NCI-H1092 (cell line): ENCODE measurements at regions not wholly inside any gene's neighbourhood (a gene's known extent, or its start where the extent isn't known, plus 50 kb on each side); places are given as distances from the start of the nearest gene placed in this dataset.

Source experiments
- DNase-seq: peaks from one replicate; lab custom pipeline; 2025; lab: John Stamatoyannopoulos, UW

DNA sequence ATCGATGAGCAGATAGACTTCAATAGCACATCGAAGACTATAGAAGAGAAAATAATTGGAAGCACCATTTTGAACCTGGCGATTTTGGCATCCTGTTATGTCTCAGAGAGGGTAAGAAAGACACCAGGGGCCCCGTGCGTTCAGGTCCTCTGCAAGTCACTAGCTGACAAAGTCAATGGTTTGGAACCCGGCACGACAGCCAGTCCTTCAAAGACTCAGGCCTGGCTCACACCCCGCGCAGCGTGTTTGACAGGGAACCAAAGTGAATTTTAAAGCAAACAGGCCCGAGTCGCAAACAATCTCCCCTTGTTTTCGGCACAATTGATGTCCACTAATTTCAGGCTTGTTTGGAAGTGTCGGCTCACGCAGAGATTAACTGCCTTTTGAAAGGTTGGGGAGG is 716.6 kb downstream of the BRD1 start:
- no peak for DNase-seq

DNA sequence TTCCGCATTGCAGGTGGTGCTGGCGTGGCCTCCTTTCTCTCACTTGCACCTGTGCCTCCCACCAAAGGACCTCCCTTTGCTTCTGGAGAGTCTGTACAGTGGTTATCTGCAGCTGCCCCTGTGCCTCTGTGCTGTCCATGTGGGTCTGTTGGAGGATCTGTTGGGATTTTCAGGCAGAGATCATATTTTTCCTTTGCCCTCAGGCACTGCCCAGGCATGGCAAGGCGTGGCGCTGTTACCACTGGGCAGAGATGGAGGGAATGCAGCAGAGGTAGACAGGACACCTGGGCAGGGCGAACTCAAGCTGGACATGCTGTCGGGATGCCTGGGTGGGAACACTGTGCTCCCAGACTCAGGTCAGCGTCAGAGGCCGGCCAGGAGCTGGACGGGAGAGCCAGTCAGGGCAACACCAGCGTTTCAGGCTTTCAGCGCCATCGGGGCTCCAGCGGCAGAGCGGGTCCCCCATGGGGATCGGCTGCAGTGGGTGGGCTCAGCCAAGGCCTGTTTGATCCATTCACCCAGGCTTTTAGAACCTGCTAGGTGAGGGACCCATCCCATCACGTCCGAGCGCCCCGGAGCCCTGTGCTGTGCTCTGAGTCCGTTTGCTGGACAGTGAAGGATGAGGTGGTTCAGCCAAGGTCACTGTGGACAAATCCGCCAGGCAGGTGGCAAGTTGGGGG is 718.9 kb downstream of the BRD1 start:
- no peak for DNase-seq

DNA sequence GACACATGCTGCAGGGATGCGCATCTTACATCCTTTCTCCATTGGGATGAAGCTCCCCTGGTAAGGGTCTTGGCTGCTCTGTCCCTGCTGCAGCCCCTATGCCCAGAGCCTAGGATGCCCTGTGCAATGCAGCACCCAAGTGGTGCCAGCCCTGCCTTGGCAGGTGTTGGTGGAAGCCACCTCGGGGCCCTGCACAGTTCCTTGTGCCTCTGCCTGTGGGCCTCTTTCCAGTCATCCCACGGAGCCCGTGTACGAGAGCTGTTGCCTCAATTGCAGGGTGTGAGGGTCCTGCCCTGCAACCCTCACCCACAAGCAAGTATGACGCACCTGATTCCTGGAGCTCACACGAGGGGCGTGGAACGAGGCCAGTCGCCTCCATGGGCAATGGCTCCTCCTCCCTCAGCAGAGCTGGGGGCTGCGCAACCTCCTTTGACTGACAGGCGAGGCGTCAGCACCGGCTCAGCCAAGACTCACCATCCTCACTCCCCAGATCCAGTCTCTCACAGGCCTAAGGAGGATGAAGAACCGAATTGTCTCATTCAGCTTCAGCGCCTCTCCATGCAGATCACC is 719.6 kb downstream of the BRD1 start:
- no peak for DNase-seq

DNA sequence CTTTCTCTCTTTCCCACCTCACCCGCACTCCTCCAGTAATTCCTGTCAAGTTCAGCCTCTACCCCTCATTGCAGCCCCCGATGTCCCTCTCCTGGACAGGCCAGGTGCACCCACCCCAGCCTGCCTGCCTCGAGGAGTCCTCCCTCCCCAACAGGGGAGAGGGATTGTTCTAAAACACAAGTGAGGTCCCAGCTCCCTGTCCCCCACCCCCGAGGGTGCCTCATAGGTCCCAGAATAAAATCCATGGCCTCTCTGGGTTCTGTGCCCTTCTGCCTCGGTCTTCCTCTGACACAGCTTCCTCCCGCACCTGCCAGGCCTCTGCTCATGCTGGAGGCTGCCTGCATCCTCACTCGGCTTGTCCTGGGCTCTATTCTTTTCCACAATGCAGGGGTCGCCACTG is 720.1 kb downstream of the BRD1 start:
- no peak for DNase-seq

DNA sequence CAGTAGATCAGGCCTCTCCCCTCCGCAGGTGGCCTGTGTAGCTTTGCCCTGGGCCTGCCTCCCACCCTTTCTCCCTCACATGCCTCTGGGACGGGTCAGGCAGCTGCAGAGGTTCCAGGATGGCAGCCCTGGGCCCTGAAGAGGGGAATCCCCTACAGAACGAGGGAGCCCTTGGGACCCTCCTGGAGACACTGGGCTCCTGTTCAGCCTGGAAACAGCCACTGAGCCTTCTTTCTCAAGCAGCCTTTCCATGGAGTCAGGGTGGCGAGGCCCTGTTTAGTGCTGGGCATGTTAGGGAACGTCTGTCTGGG is 720.9 kb downstream of the BRD1 start:
- DNase-seq, result no peak

DNA sequence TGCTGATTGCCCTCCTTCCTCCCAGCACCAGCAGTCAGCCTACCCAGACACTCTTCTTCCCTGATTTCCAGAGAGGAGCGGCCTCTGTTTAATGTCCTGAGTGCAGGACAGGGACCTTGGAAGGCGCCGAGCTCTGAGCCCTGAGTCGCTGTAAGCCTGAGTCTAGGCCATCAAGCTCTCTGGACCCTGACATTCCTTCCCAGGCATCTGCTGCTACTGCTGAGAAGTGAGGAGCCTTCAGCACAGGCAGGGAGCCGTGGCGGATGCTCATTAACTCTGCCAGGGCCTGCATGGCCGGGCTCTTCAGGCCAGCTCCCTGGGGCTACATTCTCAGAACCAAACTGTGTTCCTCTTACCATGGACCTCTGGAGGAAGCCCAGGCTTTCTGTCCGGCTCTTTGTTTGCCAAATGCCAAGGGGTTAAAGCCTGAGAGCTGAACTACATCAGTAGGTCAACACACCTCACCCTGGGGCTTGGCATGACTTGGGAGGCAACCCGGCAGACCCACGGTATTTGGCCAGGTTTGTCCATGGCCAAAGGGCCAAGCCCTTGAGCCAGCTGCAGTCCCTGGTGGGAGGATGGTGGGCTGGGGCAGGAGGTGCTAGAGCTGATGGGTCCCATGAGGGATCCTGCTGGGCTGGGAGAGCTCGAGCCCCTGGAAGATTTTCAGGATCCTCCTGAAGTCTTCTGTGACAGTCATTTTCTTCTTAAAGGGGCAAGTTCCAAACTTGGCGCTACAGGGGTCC is 721.4 kb downstream of the BRD1 start:
- DNase-seq, result no peak

DNA sequence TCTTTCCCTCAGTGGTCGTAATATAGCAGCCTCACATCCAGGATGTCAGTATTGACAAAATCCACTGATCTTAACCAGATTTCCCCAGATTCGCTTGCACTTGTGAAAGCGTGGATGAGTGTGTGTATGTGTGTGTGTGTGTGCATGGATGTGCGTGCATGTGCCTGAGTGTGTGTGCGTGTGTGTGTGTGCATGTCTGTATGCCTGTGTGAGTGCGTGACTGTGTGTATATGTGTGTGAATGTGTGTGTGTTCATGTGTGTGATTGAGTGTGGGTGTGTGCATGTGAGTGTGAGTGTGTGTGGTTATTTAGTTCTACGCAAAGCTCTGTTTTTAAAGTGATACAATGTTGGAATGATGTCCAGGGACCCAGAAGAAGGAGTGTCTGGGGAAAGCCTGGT is 723.2 kb downstream of the BRD1 start:
- DNase-seq, result no peak

DNA sequence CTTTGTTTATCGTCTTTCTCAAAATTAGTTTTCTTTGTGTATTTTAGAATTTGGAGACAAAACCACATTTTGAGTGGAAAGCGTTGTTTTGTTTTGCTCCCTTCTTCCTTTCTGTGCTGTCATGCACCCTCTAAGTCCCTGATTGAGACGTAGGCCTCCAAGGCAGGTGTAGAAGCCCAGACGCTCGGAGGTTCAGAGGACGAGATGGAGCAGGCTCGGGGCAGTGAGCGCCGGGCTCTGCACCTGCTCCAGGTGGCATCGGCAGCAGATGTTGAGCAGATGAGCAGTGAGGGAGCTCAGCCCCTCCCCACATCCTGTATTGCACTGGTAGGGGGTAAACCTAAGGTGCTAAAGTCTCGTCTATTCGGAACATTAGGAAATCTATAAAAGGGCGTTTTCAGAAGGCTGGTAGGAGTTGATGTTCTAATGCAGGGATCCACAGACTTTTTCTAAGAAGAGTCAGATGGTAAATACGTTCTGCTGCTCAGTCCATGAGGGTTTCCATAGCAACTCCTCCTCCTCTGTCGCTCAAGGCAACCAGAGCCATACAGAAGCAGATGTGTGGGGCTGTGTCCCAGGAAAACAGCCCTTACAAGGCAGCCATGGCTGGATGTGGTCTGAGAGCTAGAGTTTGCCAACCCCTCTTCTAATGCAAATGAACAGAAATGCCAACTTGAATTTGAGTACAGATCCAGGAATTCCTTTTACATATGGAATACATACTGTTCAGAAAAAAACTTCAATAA is 724.2 kb downstream of the BRD1 start:
- DNase-seq, result no peak

DNA sequence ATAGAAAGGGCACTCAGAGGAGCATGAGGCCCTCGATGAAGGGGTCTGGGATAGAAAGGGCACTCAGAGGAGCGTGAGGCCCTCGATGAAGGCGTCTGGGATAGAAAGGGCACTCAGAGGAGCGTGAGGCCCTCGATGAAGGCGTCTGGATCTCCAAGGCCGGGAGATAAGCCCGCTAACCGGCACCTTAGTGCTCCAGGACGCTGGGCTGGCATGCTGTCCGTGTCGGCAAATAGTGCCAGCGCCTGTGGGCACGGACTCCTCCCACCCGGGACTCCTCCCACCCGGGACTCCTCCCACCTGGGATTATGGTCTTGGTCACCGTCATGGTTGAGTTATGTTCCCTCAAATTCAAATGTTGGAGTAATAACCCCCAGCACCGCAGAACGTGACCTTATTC is 725.3 kb downstream of the BRD1 start:
- DNase-seq, result no peak

DNA sequence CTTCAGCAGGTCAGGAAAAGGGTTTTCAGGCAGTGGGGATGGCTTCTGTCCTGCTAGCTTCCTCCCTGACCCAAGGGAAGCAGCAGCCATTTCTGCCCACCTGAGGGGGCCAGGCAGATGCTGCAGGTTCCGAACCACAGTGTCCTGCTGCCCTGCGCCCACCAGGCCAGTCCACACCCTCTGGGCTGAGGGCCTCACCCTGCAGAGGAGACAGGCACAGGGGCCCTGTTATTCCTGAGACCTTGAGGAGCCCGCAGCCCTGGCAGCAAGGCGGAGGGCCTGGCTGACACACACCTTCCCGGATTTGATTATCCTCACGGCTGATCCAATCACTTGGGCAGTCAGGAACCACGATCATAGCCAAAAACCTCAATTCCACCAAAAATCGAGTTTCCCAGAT is 725.8 kb downstream of the BRD1 start:
- DNase-seq, result no peak

DNA sequence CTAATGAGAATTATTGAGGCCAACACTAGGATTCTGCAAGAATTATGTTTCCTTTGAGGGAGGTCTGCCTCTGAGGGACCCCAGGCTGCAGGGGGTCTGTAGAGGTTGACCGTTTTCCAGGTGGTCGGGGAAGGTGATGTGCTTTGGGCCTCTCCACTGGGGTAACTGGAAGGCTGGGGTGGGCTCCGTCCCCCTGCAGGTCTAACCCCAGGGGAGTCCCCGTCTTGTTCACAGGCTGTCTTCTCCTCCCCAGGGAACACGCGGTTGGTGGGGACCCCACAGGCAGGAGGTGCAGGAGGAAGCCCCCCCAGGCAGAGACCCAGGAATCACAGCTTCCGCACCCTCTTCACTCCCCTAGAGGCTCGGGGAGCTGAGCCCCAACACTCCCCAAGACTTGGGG is 726.4 kb downstream of the BRD1 start:
- DNase-seq, result no peak

DNA sequence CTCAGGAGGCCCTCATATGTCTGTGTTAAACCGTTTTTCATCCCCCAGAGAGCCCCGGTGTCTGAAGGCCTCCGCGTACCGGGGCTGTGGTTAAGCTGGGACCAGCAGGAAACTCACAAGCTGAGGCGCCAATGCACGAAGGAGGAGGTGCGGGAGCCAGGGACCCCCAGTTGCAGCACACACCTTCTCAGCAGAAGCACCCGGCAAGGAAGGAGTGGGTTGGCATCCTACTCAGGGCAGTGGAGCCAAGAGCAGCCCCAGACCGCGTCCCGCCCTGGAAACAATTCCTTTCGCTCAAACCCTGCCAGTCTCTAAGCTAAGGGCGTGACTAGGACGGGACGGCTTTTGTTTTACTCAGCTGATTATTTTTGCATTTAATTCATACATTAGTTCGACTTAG is 726.9 kb downstream of the BRD1 start:
- no peak for DNase-seq

DNA sequence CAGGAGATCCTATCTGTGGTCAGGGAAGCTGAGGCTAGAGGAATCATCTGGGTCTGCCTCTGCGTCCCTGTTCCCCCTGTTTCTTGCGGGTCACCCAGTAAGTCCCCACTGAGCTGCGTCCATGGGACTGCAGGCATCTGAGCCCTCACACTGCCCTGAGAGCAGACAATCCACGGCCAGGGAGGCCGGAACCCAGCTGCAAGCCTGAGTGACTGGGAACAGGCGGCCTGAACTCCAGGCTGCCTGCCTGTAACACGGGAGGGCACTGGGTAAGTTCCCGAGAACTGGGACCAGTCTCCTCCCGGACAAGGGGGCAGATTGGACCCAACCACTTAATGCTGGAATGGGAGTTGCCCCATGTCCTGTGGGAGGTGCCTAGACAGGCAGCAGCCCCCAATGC is 727.4 kb downstream of the BRD1 start:
- DNase-seq, result no peak

DNA sequence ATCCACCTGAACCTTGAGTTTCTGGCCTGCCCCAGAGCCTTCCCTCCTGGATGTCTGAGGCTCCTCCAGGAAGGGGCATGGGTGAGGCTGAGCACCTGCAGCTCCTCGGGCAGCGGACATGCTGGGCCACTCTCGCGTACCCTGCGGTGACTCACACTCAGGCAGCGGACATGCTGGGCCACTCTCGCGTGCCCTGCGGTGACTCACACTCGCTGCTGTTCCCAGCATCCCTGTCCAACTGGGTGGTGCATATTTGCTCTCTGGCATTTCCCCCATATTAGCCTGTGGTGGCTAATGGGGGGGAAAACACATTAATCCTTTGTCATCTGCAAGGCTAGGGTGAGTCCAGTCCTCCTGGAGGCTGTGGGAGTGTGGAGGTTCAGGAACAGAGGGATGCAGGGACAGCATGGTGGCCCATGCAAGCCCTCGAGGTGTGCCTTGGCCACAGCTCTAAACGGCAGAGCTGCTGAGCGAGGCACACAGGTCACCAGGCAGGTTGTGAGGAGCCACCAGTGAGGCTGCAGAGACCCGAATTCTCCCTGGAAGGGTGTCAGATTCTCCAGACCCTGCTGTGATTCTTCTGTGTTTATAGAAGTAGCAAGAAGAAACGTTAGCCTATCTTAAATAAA is 728.1 kb downstream of the BRD1 start:
- no peak for DNase-seq

DNA sequence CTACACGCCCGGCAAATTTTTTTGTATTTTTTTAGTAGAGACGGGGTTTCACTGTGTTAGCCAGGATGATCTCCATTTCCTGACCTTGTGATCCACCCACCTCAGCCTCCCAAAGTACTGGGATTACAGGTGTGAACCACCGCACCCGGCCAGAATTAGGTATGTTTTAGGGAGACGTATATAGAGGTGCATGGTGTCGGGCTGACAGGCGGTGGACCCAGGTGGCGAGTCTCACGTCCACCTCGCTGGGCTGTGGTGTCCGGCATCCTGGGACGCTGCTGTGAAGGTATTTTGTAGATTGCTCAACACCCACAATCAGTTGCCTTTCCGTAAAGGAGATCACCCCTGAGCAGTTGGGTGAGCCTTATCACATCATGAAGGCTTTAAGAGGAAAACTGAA is 728.6 kb downstream of the BRD1 start:
- DNase-seq, result no peak

DNA sequence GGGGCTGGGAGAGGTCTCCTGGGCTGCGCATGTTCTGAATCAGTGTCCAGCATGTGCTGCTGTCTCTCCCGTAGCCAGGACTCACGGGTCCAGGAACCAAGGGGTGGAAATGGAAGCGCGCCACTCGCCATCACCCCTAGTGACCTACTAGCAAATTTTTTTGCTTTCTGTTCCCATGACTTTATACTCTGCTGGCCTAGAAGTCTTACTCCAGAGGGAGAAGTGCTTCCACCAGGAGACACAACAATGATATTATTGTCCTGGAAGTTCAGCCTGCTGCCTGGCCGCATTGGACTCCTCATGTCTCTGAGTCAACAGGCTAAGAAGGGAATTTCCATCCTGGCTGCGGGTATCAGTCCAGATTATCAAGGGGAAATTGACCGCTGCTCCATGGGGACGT is 729.7 kb downstream of the BRD1 start:
- DNase-seq, result no peak

DNA sequence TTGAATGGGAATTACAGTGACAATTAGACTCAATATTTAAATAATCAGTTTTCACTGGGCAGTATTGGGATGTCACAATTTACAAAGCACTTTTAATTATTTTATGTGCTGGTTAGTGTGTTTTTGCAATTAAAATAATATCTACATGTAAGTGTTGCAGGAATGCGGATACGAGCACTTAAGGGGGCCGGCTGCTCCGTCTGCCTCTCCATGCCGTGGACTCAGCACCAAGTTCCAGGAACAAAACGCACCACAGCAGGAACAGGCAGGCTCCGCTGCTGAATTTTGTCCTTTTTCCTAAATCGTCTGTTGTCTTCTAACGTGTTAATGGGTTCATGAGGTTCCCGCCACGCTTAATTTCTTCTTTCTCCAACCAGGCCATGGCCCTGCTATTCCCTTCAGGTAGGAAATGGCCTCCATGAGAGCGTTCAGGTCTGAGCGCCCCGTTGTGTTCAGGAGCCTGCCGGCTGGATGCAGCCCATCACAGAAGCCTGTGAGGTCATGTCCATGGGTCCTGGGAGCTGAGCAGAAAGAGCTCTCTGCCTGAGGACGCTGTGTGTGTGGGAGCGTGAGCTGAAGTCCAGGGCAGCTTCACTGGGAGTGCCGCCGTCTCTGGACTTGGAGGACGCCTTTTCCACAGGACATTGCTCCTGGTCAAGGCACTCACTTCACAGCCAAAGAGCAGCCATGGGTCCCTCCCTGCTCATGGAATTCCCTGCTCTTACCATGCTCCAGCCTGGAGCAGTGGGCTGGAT is 730.3 kb downstream of the BRD1 start:
- DNase-seq, result no peak

DNA sequence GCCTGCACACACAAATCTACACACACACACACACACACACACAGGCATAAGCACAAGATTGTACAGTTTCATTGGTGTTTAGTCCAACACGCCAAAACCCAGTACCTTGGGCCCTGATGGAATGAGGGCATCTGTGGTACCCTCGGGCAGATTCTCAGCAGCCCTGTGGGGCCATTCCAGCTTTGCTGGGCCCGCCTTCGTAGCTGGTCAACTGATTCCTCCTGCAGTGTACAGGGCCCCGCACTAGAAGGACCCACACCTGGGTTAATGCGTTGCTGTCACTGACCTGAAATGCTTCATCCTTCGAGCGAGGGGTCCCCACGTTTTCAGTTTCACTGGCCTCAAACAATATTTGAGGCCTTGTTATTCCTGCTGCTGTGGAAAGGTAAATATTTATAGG is 731.2 kb downstream of the BRD1 start:
- DNase-seq, result no peak

DNA sequence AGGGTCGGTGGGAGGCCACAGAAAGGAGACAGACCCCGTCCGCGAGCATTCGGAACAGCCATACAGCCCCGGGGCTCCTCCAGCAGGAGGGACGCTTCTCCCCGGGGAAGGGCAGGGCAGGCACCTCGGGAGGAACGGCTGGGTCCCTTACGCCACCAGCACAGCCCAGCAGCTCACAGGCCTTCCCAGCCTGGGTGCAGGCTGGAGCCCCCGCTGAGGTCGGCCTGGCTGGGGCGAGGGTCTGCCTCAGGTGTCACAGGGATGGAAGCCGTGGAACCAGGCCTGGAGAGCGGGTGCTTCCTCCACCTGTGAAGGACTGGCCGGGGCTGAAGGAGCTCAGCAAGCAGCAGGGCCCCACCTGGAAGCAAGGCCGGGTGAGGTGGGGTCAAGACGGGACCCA is 732.3 kb downstream of the BRD1 start:
- DNase-seq, result no peak

DNA sequence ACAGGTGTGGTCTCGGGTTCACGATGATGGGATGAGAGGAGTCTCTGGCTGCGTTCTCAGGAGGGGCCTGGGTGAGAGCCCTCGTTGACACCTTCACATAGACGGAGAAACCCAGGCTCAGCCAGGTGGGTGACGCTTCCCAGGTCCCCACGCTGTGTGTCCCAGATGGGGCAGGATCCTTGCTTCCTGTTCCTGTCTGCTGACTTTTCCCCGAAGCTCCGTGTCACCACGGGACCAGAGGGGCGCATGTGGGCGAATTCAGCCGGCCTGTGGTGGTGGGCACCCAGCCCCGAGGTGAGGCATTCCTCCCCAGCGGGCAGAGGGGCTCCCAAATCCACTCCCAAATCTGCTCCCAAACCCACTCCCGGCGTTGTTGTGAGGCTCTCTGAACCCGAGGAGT is 732.8 kb downstream of the BRD1 start:
- no peak for DNase-seq

DNA sequence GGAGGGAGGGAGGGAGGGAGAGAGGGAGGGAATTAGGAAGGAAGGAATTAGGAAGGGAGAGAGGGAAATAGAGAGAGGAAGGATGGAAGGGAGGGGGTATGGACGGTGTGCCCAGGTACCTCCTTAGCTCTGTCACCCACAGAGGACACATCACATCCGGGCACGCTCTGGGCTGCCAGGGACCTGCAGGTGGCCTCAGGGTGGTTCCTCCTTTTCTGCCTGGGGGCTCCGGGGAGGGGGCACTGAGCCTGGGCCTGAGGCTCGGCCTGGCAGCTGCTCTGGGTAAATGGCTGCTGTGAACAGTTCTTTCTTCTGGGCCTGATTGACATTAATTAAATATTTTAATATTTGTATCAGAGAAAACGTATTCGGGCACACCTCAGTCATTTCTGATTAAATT is 733.5 kb downstream of the BRD1 start:
- DNase-seq, result no peak
